KMS-11 (cell line): ENCODE measurements at regions not wholly inside any gene's neighbourhood (a gene's known extent, or its start where the extent isn't known, plus 50 kb on each side); places are given as distances from the start of the nearest gene placed in this dataset.

Experiments used
- H2AFZ ChIP-seq: fragments of 200-600 bp; sonication (generic); 2 replicates; pipeline ENCODE4 v1.6.1; 2016; ENCODE audit warnings: antibody characterized with exemption, mixed run types, low read depth
- H3K27ac ChIP-seq: fragments of 200-600 bp; sonication (generic); 2 replicates; pipeline ENCODE4 v1.6.1; 2016; ENCODE audit warnings: mild to moderate bottlenecking, mixed run types
- H3K27me3 ChIP-seq: fragments of 200-600 bp; sonication (generic); 2 replicates; pipeline ENCODE4 v1.6.1; 2017; ENCODE audit warnings: mild to moderate bottlenecking, low read depth, mixed run types, moderate library complexity; ENCODE audit not compliant: insufficient read depth
- H3K36me3 ChIP-seq: fragments of 200-600 bp; sonication (generic); 2 replicates; pipeline ENCODE4 v1.6.1; 2017; ENCODE audit warnings: mild to moderate bottlenecking, mixed run types; ENCODE audit not compliant: insufficient read depth
- H3K4me1 ChIP-seq: fragments of 200-600 bp; sonication (generic); 2 replicates; pipeline ENCODE4 v1.6.1; 2016; ENCODE audit warnings: mild to moderate bottlenecking, low read depth, mixed run types; ENCODE audit not compliant: poor library complexity, severe bottlenecking
- H3K4me2 ChIP-seq: fragments of 200-600 bp; sonication (generic); 2 replicates; pipeline ENCODE4 v1.7.0; 2016; ENCODE audit warnings: mild to moderate bottlenecking, mixed run types
- H3K4me3 ChIP-seq: fragments of 200-600 bp; sonication (generic); IDR thresholded peaks from 2 replicates; pipeline ENCODE4 v1.6.1; 2017; ENCODE audit warnings: low read depth, low read length, mixed read lengths; ENCODE audit not compliant: insufficient read depth
- H3K79me2 ChIP-seq: fragments of 200-600 bp; sonication (generic); 2 replicates; pipeline ENCODE4 v1.6.1; 2016; ENCODE audit warnings: low read depth, mixed run types; ENCODE audit not compliant: insufficient read depth
- H3K9ac ChIP-seq: fragments of 200-600 bp; sonication (generic); 2 replicates; pipeline ENCODE4 v1.6.1; 2016; ENCODE audit warnings: mild to moderate bottlenecking, mixed run types
- H4K20me1 ChIP-seq: fragments of 200-600 bp; sonication (generic); 2 replicates; pipeline ENCODE4 v1.6.1; 2016; ENCODE audit warnings: mild to moderate bottlenecking, mixed run types; ENCODE audit not compliant: insufficient read depth
- TF ChIP-seq, protein P1 (sequence below): fragments of 200-600 bp; sonication (generic); conservative IDR thresholded peaks from 2 replicates; pipeline ENCODE4 v1.6.1; 2017; ENCODE audit warnings: low read depth, mild to moderate bottlenecking, antibody characterized with exemption, low read length, moderate library complexity, mixed read lengths

DNA sequence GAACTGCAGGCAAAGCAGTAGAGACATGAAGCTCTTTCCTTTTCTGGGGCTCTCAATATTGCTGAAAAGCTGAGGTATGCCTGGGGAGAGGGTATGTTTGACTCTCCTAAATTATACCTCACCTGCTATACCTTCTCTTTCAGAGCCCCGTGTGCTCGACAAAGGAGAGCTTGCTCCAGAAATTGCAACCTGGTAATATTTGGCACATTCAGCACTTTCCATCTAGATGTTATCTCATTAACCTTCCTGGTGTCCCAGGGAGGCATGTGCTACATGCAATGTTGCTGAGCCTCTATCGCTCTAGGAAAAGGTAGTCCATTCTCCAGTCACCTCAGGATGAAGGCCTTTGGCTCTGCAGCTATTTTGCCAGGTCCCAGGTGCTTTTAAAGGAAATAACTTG lies 78.5 kb upstream of the ZSWIM6 start:
- H3K9ac ChIP-seq, result no peak overlapping the region
- H3K4me1 ChIP-seq, result no peaks in the 10 kb centered on the region
- H2AFZ ChIP-seq, result no peak overlapping the region
- H3K27ac ChIP-seq, result no peak overlapping the region
- no peaks in the 10 kb centered on the region for H3K36me3 ChIP-seq
- H3K79me2 ChIP-seq, result no peaks in the 10 kb centered on the region
- no peak overlapping the region for H3K4me2 ChIP-seq
- TF ChIP-seq, protein P1, sequence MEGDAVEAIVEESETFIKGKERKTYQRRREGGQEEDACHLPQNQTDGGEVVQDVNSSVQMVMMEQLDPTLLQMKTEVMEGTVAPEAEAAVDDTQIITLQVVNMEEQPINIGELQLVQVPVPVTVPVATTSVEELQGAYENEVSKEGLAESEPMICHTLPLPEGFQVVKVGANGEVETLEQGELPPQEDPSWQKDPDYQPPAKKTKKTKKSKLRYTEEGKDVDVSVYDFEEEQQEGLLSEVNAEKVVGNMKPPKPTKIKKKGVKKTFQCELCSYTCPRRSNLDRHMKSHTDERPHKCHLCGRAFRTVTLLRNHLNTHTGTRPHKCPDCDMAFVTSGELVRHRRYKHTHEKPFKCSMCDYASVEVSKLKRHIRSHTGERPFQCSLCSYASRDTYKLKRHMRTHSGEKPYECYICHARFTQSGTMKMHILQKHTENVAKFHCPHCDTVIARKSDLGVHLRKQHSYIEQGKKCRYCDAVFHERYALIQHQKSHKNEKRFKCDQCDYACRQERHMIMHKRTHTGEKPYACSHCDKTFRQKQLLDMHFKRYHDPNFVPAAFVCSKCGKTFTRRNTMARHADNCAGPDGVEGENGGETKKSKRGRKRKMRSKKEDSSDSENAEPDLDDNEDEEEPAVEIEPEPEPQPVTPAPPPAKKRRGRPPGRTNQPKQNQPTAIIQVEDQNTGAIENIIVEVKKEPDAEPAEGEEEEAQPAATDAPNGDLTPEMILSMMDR, result no peak
- no peaks in the 10 kb centered on the region for H4K20me1 ChIP-seq
- H3K4me3 ChIP-seq, result no peak overlapping the region
- H3K27me3 ChIP-seq, result no peaks in the 10 kb centered on the region; the same call in 1 of the 2 replicates

DNA sequence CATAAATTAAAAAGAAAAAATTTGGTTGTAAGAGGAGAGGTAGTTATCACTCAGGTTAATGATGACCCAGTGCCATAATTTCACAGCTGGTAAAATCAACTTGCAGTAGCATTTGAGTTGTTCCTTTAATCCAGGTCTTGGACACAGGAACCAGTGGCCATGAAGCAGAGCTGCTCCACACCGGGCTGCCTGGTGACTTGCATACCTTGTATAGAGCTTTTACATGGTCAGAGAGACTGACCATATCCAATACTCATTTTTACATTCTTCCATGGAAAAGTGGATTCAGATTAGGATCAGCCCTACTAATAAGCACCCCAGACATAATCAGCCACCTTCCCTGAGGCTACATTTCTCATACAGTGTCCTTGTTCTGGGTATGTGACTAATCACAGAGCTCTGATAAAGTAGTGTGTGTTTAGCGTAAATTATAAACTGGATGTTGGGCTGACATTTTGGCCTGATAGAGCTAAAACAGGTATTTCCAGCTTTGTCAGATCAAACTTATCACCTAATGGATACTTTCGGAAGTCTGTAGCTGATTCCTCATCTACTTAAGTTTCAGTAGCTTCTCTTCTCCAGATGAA lies 77.0 kb upstream of the ZSWIM6 start:
- Histone ChIP-seq H2AFZ (no peak overlapping the region), H4K20me1 (no peaks in the 10 kb centered on the region), H3K4me3 (no peak overlapping the region), H3K4me1 (no peaks in the 10 kb centered on the region), H3K36me3 (no peaks in the 10 kb centered on the region), H3K27me3 (no peaks in the 10 kb centered on the region; the same call in 1 of the 2 replicates), H3K4me2 (no peak overlapping the region), H3K79me2 (no peaks in the 10 kb centered on the region), H3K27ac (no peak overlapping the region), H3K9ac (no peak overlapping the region)
- TF ChIP-seq, protein P1, result no peak

DNA sequence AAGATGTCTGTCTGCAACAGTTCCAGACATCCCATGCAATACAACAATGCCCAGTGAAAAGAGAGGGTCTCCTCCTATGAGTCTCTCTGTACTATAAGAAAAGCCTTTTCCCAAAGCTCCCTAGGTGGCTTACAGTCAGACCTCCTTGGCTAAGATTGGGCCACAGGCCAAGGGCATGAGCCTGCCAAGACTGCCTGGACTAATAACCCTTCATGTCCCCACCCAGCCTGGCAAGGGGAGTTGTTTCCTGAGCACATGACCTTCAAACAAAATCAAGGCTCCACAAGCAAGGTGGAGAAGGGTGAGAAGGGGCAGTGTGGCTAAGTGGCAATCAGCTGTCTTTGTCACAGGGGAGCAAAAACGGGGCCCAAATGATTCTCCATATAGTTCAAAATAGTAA lies 75.6 kb upstream of the ZSWIM6 start:
- Histone ChIP-seq H3K9ac (no peak overlapping the region), H3K4me3 (no peak overlapping the region), H3K36me3 (no peaks in the 10 kb centered on the region), H2AFZ (no peak overlapping the region), H3K4me2 (no peak overlapping the region), H3K79me2 (no peaks in the 10 kb centered on the region), H3K27ac (no peak overlapping the region), H4K20me1 (no peaks in the 10 kb centered on the region), H3K4me1 (peaks cover 1% of the 10 kb centered on the region), H3K27me3 (no peaks in the 10 kb centered on the region; the same call in 1 of the 2 replicates)
- TF ChIP-seq, protein P1, result no peak

DNA sequence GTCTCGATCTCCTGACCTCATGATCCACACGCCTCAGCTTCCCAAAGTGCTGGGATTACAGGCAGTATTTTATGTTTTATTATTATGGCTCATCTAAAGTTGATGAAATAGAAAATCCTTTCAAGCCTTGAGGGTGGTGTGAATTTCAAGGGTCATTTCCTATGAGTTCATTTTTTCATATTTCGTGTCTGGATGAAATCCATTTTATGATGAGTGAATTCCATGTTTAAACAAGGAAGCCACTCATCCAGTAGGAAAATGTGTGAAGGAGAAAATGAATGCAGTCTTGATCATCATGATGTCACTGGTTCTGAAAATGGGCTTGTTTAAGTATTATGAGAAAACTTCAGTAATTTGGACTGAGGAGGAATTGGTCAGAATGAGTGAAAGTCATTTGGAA lies 74.6 kb upstream of the ZSWIM6 start:
- H4K20me1 ChIP-seq, result no peaks in the 10 kb centered on the region
- no peaks in the 10 kb centered on the region; the same call in 1 of the 2 replicates for H3K27me3 ChIP-seq
- no peaks in the 10 kb centered on the region for H3K36me3 ChIP-seq
- H3K4me1 ChIP-seq, result peaks cover 11% of the 10 kb centered on the region
- no peak overlapping the region for H3K27ac ChIP-seq
- TF ChIP-seq, protein P1, result no peak
- H3K79me2 ChIP-seq, result no peaks in the 10 kb centered on the region
- no peak overlapping the region for H2AFZ ChIP-seq
- H3K4me2 ChIP-seq, result no peak overlapping the region
- H3K4me3 ChIP-seq, result no peak overlapping the region
- no peak overlapping the region for H3K9ac ChIP-seq
